Suprapubic skin (tissue), 4 donors: ENCODE measurements at regions not wholly inside any gene's neighbourhood (a gene's known extent, or its start where the extent isn't known, plus 50 kb on each side); places are given as distances from the start of the nearest gene placed in this dataset.

Source experiments
- DNase-seq, 2 donors: peaks; one replicate each; pipeline ENCODE4 v3.0.0-alpha.2; 2019; ENCODE audit warnings: low spot score in 2 of 2
- H3K27ac ChIP-seq: fragments of 200-600 bp; sonication (generic); one replicate; pipeline ENCODE4 v1.5.1; 2019
- H3K27me3 ChIP-seq: fragments of 200-600 bp; sonication (generic); one replicate; pipeline ENCODE4 v1.5.1; 2019
- H3K36me3 ChIP-seq: fragments of 200-600 bp; sonication (generic); one replicate; pipeline ENCODE4 v1.5.1; 2019
- H3K4me1 ChIP-seq: fragments of 200-600 bp; sonication (generic); one replicate; pipeline ENCODE4 v1.5.1; 2019
- H3K4me3 ChIP-seq: fragments of 200-600 bp; sonication (generic); one replicate; pipeline ENCODE4 v1.5.1; 2019; ENCODE audit warnings: mild to moderate bottlenecking
- H3K9me3 ChIP-seq: fragments of 200-600 bp; sonication (generic); one replicate; pipeline ENCODE4 v1.5.1; 2019
- CTCF ChIP-seq, 2 donors: fragments of 200-600 bp in 1 of 2; fragments of 450-650 bp in 1 of 2; sonication (generic) in 1 of 2; IDR thresholded peaks; one replicate each; pipeline ENCODE4 v1.5.1; 2016 to 2019; ENCODE audit warnings: antibody characterized with exemption in 2 of 2, mild to moderate bottlenecking in 1 of 2, moderate library complexity in 1 of 2
- EP300 ChIP-seq: sonication (generic); formaldehyde crosslinking; IDR thresholded peaks from one replicate; pipeline ENCODE4 v1.6.1; 2017; ENCODE audit warnings: antibody characterized with exemption
- POLR2A ChIP-seq, 2 donors: fragments of 450-650 bp; IDR thresholded peaks; one replicate each; pipeline ENCODE4 v1.6.1; 2017; ENCODE audit warnings: antibody characterized with exemption in 2 of 2, mild to moderate bottlenecking in 2 of 2, moderate library complexity in 2 of 2
- POLR2AphosphoS5 ChIP-seq, 3 donors: sonication (generic); formaldehyde crosslinking; IDR thresholded peaks; one replicate each; pipeline ENCODE4 v1.6.1; 2017; ENCODE audit warnings: antibody characterized with exemption in 3 of 3
- WGBS: methylation state at CpG from one replicate; pipeline ENCODE4 v1.1.5; 2018; 5-methylcytosine and 5-hydroxymethylcytosine counted together

- TF ChIP-seq EP300 (no peak), POLR2AphosphoS5 (IDR thresholded peaks at IDR 0.05) (no peak), CTCF (IDR thresholded peaks at IDR 0.05) (no peak), POLR2A (IDR thresholded peaks at IDR 0.05) (no peak)
- Histone ChIP-seq H3K4me1 (no peaks in the 10 kb centered on the region), H3K27me3 (no peaks in the 10 kb centered on the region), H3K4me3 (no peak overlapping the region), H3K9me3 (no peaks in the 10 kb centered on the region), H3K27ac (no peak overlapping the region), H3K36me3 (no peaks in the 10 kb centered on the region)
- no peak for DNase-seq
- WGBS, result 81% methylated on average over 4 of the region's 4 CpGs
Measured at GRCh38 chr5:68744206-68744605, 349.6 kb upstream of the SLC30A5 start.

- Histone ChIP-seq H3K36me3 (no peaks in the 10 kb centered on the region), H3K9me3 (no peaks in the 10 kb centered on the region), H3K27ac (no peak overlapping the region), H3K27me3 (no peaks in the 10 kb centered on the region), H3K4me3 (no peak overlapping the region), H3K4me1 (no peaks in the 10 kb centered on the region)
- no peak for DNase-seq
- TF ChIP-seq EP300 (no peak), POLR2A (IDR thresholded peaks at IDR 0.05) (no peak), CTCF (IDR thresholded peaks at IDR 0.05) (no peak)
Measured at GRCh38 chr5:68745448-68745847, 348.4 kb upstream of the SLC30A5 start.

- Histone ChIP-seq H3K4me3 (no peak overlapping the region), H3K36me3 (no peaks in the 10 kb centered on the region), H3K4me1 (no peaks in the 10 kb centered on the region), H3K9me3 (no peaks in the 10 kb centered on the region), H3K27ac (no peak overlapping the region), H3K27me3 (no peaks in the 10 kb centered on the region)
- DNase-seq, result no peak
- TF ChIP-seq EP300 (no peak), POLR2AphosphoS5 (IDR thresholded peaks at IDR 0.05) (no peak), POLR2A (IDR thresholded peaks at IDR 0.05) (no peak), CTCF (IDR thresholded peaks at IDR 0.05) (no peak)
- WGBS, result 74% methylated on average over 4 of the region's 4 CpGs
Measured at GRCh38 chr5:68746220-68746619, 347.6 kb upstream of the SLC30A5 start.

- no peaks in the 10 kb centered on the region for H3K27me3 ChIP-seq
- no peak overlapping the region for H3K4me3 ChIP-seq
- TF ChIP-seq CTCF (IDR thresholded peaks at IDR 0.05) (no peak), EP300 (no peak), POLR2A (IDR thresholded peaks at IDR 0.05) (no peak), POLR2AphosphoS5 (IDR thresholded peaks at IDR 0.05) (no peak)
- no peak overlapping the region for H3K27ac ChIP-seq
- H3K36me3 ChIP-seq, result no peaks in the 10 kb centered on the region
- no peaks in the 10 kb centered on the region for H3K4me1 ChIP-seq
- H3K9me3 ChIP-seq, result no peaks in the 10 kb centered on the region
- 75% methylated on average over 14 of the region's 14 CpGs for WGBS
- DNase-seq, result no peak
Measured at GRCh38 chr5:68746643-68747420, 347.0 kb upstream of the SLC30A5 start.

- Histone ChIP-seq H3K4me1 (no peaks in the 10 kb centered on the region), H3K27ac (no peak overlapping the region), H3K27me3 (no peaks in the 10 kb centered on the region), H3K4me3 (no peak overlapping the region), H3K36me3 (no peaks in the 10 kb centered on the region), H3K9me3 (no peaks in the 10 kb centered on the region)
- WGBS, result 92% methylated on average over 4 of the region's 4 CpGs
- no peak for DNase-seq
- TF ChIP-seq POLR2A (IDR thresholded peaks at IDR 0.05) (no peak), EP300 (no peak), CTCF (IDR thresholded peaks at IDR 0.05) (no peak), POLR2AphosphoS5 (IDR thresholded peaks at IDR 0.05) (no peak)
Measured at GRCh38 chr5:68747521-68747920, 346.3 kb upstream of the SLC30A5 start.
